ENCODE measurements at regions not wholly inside any gene's neighbourhood (a gene's known extent, or its start where the extent isn't known, plus 50 kb on each side); places are given as distances from the start of the nearest gene placed in this dataset.

DNA sequence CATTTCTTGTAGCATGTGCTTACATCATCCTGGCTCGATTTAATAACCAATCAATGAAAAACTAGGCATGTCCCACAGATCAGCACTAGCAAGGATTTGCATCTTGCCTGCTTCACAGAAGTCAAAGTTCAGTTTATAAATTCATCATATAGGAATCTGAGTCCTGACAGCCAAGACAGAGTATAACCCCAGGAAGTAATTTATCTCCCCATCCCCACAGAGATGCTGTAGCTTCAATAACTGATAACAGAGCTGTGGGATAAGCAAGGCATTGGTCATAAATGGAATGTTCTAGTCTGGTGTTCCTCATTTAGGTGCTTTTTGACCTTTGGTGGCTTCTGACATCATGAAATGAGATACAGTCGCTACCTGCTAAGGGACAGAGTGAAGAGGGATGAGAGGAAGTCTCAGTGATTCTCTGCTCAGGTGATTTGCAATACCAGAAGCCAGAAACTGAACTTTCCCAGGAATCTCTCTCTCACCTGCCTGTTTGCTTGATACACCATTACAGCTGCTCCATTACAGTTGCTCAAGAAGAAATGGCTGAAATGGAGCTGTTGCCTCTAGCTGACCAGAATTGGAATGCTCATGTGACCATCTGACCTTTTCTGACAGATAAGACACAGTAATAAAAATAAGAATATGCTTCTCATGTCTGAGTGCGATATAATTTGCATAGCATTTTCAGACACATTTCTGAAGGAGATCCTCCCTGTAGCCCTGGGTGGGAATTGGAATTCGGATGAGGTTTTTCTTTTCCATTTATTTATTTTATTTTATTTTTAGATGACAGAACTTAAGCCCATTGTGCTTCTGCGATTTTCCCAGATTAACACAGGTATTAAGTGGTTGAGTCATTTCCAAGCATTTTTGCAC, 217.1 kb upstream of the KCNMB2 start:
- no peak overlapping the region for H3K4me3 ChIP-seq (ENCODE audit: low read depth in 1 of 3, low read length in 3 of 3)
- 76% methylated on average over 5 of the region's 5 CpGs for WGBS
- no peaks in the 10 kb centered on the region for H3K9me3 ChIP-seq (ENCODE audit: control insufficient read depth in 4 of 4, low read length in 3 of 4)
- TF ChIP-seq MAX (IDR thresholded peaks at IDR 0.05), result no peak
- no peak for TF ChIP-seq NR2F2 (IDR thresholded peaks at IDR 0.05)
- no peak for TF ChIP-seq RAD21 (IDR thresholded peaks at IDR 0.05)
- TF ChIP-seq EGR1 (IDR thresholded peaks at IDR 0.05; ENCODE audit: low read depth in 2 of 2), result no peak
- no peak for TF ChIP-seq RXRA (IDR thresholded peaks at IDR 0.05)
- TF ChIP-seq JUND (IDR thresholded peaks at IDR 0.05), result no peak
- TF ChIP-seq FOXA1 (IDR thresholded peaks at IDR 0.05), result no peak
- TF ChIP-seq REST (IDR thresholded peaks at IDR 0.05), result no peak
- DNase-seq (ENCODE audit: low spot score), result no peak
- H3K36me3 ChIP-seq (ENCODE audit: control insufficient read depth in 4 of 4, insufficient read depth in 3 of 4, low read depth in 1 of 4, low read length in 3 of 4), result no peaks in the 10 kb centered on the region
- no peak overlapping the region for H3K9ac ChIP-seq (ENCODE audit: low read depth in 1 of 2, low read length in 2 of 2)
- H3K27me3 ChIP-seq (ENCODE audit: control insufficient read depth in 4 of 4, insufficient read depth in 4 of 4, low read length in 3 of 4), result no peaks in the 10 kb centered on the region
- peaks cover 0 to 3% (median 0%) of the 10 kb centered on the region in 4 donors for H3K4me1 ChIP-seq (ENCODE audit: control insufficient read depth in 4 of 4, insufficient read depth in 4 of 4, low read length in 3 of 4)
- no peak overlapping the region for H3K27ac ChIP-seq (ENCODE audit: low read depth in 1 of 2, low read length in 2 of 2)

DNA sequence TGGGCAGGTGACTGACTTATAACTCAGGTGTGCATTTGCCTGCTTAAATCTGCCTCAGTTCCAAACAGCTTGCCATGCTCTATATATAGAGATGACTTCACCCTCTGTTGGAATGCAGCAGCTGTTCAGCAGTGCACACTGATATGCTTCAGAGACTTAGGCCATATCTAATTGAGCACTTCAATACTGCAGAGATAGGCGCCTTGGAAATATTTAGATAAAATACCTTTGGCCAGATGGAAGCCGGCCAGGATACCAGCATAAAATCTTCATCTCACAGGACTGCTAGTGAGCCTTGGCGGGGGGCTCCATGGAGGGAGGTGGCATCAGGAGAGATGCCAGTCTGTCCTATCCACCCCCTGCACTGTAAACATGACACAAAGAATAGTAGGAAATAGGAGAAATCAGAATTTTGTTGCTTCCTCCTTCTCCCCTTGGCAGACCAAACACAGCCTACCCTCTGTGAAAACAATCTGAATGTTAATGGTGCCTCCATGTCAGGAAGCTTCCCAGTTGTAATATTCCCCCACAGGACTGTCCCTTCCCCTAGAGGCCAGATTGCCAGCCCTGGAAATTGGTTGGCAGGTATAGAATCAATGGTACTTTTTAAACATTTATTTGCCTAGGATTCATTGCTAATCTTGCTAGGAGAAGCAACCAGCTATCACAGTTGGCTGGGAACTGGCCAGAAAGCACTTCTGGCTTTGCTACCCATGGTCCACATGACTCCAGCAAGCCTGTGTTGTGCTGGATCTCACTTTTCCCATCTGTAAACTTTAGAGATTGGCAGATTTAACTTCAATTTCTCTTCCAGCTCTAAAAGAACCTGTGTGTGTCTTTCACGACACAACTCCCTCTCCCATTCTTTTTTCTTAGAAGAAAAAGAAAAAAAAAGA, 215.5 kb upstream of the KCNMB2 start:
- no peaks in the 10 kb centered on the region for H3K9me3 ChIP-seq (ENCODE audit: control insufficient read depth in 4 of 4, low read length in 3 of 4)
- peaks cover 0 to 3% (median 0%) of the 10 kb centered on the region in 4 donors for H3K4me1 ChIP-seq (ENCODE audit: control insufficient read depth in 4 of 4, insufficient read depth in 4 of 4, low read length in 3 of 4)
- no peaks in the 10 kb centered on the region for H3K36me3 ChIP-seq (ENCODE audit: control insufficient read depth in 4 of 4, insufficient read depth in 3 of 4, low read depth in 1 of 4, low read length in 3 of 4)
- H3K27me3 ChIP-seq (ENCODE audit: control insufficient read depth in 4 of 4, insufficient read depth in 4 of 4, low read length in 3 of 4), result no peaks in the 10 kb centered on the region
- WGBS, result 83% methylated on average over 4 of the region's 4 CpGs
- no peak overlapping the region for H3K27ac ChIP-seq (ENCODE audit: low read depth in 1 of 2, low read length in 2 of 2)
- H3K4me3 ChIP-seq (ENCODE audit: low read depth in 1 of 3, low read length in 3 of 3), result no peak overlapping the region
- DNase-seq (ENCODE audit: low spot score), result no peak
- no peak overlapping the region for H3K9ac ChIP-seq (ENCODE audit: low read depth in 1 of 2, low read length in 2 of 2)
- TF ChIP-seq CTCF (IDR thresholded peaks at IDR 0.05; ENCODE audit: low read depth, low read length, missing input control) (no peak), RAD21 (IDR thresholded peaks at IDR 0.05) (no peak)
